GM18502 (cell line): ENCODE measurements at regions not wholly inside any gene's neighbourhood (a gene's known extent, or its start where the extent isn't known, plus 50 kb on each side); places are given as distances from the start of the nearest gene placed in this dataset.
"Not testable (repeated sequence)": the region's sequence is repeated elsewhere in the genome, so short reads cannot be mapped to it uniquely, and the experiment has no call there.

Source experiments
- ATAC-seq: cut with Tn5 transposase; IDR thresholded peaks from one replicate; pipeline ENCODE4 v1.9.1; 2021; ENCODE audit warnings: mild to moderate bottlenecking; ENCODE audit not compliant: unreplicated experiment, poor library complexity

- ATAC-seq = no peak
Observed at GRCh38 chr1:242743983-242744780, 219.7 kb upstream of the PLD5 start.

DNA sequence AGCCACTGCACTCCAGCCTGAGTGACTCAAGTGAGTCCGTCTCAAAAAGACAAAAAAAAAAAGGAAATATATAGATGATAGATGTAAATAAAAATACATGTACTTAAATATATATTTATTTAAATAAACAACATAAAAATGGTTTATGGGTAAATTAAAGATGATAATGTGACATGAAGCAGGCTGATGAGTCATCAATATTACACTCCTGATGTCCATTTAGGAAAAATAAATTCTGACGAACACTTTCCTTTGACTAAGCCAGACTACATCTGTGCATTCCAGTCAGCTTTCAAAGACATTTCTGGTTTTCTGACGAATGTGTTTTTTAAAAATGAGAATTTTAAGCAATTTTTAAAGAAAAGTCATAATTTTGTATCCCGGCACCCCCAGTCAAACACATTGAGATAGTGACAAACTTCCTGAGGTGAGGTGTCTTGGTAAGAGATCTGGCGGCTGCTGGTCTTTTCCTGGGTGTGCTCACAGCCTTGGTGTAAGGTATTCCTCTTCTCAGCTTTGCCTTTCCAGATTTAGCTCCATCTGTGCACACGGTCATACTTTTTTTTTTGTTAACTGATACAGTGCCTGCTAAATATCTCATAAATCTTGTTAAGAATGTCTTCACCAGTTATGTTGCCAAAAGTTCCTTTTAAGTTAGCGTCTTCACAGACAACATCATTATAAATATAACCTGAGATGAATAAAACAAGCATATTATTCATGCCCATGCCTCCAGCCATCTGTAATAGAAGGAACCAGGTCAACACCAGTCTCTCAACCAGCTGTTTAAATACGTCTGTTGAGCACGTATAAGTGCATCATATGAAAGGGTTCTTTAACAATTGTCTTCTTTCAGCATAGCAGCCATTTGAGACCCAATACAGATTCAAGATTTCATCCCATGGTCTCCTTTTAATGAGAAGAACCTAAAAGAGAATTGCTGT is 214.5 kb upstream of the PLD5 start:
- no peak for ATAC-seq

- no peak for ATAC-seq
Observed at GRCh38 chr1:242736611-242737010, 212.1 kb upstream of the PLD5 start.

DNA sequence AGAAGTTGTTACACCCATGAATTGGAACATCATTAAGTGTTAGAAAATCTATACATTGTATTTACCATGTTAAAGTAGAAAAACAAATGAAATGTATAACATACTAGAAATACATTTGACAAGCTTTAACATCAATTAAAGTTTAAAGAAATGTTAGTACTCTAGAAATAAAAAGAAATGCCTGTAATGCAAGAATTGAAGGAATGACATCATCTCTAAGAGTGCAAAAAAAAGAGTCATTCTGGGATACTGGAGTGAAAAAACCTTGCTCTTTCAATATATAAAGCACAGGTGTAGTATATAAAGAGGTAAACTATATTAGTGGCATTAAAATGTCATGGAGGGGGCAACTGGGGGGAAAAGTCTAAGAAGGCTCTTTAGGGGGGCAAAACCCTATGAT is 210.8 kb upstream of the PLD5 start:
- ATAC-seq = no peak

- ATAC-seq = no peak
Observed at GRCh38 chr1:242731446-242731845, 206.9 kb upstream of the PLD5 start.

DNA sequence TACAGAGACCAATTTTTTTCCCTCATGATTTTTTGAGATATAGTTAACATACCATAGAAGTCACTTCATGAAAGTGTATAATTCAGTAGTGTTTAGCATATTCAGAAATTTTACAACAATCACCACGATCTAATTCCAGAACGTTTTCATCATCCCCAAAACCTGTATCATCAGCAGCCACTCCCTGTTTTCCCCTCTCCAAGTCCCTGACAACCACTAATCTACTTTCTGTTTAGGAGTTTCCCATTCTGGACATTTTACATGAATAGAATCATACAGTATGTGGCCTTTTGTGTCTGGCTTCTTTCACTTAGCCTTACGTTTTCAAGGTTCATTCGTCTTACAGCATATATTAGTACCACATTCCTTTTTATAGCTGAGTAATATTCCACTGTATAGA is 204.2 kb upstream of the PLD5 start:
- no peak for ATAC-seq

DNA sequence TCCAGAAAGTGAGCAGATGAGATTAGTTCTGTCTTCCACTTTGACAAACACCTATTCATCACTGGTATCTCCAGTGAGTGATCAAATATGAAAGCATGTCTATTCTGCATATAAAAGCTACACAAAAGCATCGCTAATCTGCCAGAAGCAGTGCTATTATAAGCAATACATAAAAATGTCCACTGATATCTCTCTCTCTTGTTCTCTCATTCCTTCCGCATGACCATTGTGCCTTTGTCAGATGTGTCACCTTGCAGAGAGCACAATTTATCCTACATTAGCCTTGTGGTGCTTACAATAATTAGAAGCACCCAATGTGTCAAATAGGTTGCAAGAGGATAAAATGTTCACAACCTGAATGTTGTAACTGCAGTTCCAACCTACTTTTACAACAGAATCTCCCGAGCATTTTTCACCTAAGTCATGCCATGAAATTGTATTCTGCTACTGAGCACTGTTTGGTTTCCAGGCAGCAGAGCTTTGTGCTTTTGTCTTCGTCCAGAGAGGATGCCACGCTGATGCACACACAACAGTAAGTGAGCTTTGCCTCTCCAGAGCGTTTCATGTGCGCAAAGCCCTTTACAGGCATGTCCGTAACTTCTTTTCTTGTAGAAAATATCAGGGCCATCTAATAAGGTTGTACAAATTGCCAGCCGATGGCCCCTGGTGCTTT is 198.7 kb upstream of the PLD5 start:
- no peak for ATAC-seq

DNA sequence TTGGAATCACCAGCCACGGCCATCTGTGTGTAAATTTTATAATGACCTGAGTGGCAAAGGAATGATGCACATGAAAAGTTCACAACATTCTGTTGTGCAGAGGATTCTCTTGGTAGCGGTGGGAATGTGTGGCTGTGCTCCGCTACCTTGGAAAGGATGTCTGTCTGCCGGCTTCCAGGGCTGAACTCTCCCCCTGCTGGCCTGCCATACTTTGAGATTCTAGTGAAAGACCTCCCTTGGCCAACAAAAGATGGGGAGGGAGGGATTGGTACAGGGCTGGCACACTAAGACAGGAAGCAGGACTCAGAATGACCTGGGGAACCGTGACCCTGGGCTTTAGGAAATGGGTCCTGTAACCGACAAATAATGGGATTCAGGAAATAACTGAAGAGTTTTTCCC is 194.5 kb upstream of the PLD5 start:
- ATAC-seq = no peak

DNA sequence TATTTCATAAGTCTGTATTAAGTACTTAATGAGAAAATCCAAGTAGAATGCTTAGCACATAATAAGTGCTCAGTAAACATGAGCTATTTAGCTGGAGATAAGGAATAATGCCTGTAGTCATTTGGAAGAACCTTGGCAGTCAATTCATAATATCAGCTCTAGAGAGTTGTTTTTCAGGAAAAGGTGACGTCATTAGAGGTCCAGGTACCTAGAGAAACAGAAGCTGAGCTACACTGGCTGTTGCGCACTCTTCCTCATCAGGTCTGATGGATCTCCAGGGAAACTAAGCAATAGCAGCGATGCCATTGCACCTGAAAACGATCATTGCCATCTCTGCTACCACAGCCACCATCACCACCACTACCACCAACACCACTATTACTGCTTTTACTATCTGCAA is 187.8 kb upstream of the PLD5 start:
- ATAC-seq = no peak

DNA sequence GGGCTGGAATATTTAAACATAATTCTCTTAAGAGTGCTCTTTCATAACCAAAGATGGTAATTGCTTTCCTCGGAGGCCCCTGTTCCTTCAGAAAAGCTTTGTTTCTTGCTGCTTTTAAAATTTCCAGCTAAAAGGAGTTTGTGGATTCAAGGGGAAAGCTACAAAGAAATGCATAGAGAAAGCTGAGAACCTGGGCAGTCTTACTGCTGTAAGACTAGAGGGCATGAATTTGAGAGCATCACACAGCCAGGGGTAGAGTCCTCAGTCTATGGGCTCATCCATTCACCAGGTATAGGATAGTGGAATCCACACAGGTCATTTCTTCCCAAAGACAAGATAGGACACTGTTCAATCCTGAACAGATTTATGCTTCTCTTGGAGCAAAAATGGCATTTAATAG is 186.3 kb upstream of the PLD5 start:
- ATAC-seq = no peak

DNA sequence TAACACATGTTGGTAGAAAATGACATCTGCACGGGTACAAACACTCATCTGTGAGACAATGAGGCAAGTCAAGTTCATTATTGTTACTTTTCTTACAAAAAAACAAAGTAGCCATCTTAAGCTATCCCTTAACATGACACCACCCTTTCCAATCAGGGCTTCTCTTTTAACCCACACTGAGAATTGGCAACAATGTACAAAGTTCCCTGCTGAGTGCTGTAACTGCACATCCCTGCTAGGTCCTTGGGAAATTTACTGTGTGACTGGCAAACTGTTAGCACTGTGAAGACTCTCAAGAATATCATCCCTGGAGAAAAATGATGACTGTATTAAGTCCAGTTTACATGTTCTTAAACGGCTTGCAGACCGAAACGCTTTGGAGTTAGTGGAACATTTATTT is 185.8 kb upstream of the PLD5 start:
- no peak for ATAC-seq

- no peak for ATAC-seq
Observed at GRCh38 chr1:242703467-242703866, 179.0 kb upstream of the PLD5 start.

DNA sequence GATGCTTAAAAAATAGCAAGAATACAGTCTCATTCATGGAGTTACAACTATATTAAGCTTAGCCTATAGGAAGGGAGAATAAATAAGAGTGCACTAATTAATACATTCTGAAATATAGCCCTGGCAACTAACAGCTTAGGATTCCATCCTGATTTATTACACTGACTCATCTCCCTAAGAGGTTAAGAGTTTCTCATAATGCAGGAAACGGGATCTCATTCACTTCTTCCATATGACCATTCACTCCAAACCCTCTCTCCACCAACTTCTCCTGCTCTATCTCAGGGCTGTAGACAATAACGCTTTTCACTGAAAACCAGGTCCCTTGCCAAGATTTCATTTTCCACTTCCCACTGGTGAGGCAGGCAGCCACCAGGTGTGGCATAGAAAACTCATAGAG is 168.5 kb upstream of the PLD5 start:
- no peak for ATAC-seq

GRCh38 chr1:242691610-242691945 is 167.1 kb upstream of the PLD5 start:
- ATAC-seq = no peak

DNA sequence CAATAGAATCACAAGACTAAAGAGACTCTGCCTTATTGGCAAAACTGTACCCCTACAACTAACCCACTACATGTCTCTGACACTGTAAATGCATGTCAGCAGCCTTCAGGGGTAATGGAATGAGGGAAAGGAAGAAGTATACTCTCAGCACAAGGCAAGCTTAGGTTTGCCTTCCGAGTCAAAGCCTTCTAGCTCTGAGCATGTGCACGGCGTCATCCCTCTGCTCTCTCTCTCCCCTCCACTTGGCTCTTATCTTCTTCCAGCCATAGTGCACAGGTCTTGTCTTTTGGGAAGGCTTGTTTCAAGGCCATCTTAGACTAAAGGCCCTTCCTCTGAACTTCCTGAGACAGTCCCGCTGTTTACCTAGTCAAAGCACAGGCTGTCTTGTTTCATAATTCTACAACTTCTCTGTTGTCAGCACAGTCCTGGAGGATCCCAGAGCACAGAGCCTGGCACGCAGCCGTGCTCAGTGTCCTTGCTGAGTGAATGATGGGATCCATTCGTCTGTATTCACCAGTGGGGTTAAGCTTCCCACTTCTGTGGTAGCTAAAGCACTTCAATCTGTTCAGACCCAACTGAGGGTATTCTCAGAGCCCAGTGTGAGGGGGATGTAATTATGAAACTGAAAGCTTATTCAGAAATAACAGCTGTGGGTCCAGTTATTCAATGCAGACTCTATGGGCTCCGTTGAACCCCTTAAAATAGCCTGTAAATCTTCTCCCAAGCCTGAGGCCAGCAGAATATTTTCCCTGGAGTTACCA is 166.5 kb upstream of the PLD5 start:
- ATAC-seq = no peak

DNA sequence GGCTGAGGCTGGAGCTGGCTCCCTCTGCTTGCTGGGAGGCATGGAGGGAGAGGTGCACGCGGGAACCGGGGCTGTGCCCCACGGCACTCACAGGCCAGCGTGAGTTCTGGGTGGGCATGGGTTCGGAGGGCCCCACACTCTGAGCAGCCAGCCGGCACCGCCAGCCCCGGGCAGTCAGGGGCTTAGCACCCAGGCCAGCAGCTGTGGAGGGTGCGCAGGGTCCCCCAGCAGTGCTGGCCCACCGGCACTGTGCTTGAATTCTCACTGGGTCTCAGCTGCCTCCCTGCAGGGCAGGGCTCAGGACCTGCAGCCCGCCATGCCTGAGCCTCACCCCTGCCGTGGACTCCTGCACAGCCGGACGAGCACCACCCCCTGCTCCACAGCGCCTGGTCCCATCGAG is 164.9 kb upstream of the PLD5 start:
- ATAC-seq = no peak

DNA sequence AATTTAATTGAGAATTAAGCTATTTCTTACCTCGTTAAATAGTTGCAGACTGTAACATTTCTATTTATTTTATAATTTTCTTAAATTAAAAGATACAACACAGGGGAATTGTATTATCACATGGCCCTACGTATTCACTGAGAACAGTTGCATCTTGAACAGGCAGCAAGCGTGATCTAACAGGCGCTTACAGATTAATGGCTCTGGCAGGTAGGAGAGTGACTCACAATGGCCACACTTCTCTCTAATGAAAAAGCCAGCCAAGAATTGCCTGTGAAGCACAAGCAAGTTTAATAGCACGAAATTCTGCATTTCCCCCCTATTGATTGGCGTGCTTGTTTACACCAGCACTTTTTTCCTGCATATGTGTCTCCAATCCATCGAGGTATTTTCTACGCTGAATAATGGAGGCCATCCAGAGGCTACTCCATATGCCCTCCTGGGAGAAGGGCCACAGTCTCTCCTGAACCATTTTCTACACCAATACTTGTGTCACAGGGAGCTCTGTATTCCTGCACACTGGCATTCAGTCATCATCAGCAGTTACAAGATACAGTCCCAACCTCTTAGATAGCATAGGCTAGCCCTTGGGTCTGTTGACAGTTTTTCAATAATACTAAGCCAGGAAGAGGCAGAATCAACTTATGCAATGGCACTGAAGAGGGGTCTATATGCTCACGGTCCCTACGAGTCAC is 150.6 kb upstream of the PLD5 start:
- no peak for ATAC-seq

DNA sequence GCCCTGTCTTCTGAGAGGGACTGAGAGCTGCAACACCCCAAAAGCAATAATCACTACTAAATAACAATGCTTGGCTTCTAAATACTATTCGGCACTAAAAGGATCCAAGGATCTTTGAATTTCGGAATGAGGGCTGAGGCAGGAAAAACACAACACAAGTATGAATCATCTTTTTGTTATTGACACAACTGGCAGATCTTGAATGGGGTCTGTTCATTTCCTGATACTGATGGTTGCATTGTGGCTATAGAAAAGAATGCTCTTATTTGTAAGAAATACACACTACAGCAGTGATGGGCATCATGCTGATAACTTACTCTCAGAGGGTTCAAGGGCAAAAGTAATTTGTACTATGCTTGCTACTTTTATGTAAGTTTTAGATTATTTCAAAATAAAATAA is 149.2 kb upstream of the PLD5 start:
- ATAC-seq = no peak

DNA sequence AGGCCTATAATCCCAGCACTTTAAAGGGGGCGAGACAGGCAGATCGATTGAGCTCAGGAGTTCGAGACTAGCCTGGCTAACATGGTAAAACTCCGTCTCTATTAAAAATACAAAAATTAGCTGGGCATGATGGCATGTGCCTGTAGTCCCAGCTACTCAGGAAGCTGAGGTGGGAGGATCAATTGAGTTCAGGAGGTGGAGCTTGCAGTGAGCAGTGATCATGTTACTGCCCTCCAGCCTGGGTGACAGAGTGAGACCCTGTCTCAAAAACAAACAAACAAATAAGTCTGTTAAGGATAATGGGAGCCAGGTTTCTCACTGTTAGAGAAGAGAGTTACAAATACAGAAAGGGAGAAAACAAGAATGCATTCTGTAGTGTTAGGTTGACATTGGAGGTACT is 148.7 kb upstream of the PLD5 start:
- not testable (repeated sequence) for ATAC-seq

DNA sequence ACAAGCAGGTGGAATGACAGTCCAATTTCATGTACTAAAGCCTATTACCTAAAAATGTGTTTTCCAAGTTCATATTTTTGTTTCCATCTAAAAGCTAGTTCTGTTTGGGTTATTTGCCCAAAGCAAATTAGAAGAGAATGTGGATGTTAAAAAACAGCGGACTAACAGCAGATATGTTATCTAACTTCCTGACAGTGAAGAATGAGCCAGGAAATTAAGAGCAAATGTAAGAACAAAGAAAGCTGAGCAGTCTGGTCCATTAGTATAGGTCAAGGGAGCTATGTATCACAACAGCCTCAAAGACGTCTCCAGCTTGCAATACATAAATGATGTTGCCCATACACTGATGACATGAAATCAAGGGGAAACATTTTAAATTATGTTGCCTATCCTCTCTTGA is 145.5 kb upstream of the PLD5 start:
- ATAC-seq = no peak
